Lower leg skin (tissue), 4 donors: ENCODE measurements at regions not wholly inside any gene's neighbourhood (a gene's known extent, or its start where the extent isn't known, plus 50 kb on each side); places are given as distances from the start of the nearest gene placed in this dataset.

Source experiments
- DNase-seq, 2 donors: peaks; one replicate each; pipeline ENCODE4 v3.0.0-alpha.2; 2019; ENCODE audit warnings: low spot score in 2 of 2
- H3K4me3 ChIP-seq: fragments of 200-600 bp; sonication (generic); 2 replicates; pipeline ENCODE4 v1.5.1; 2017; ENCODE audit warnings: mild to moderate bottlenecking, low read depth; ENCODE audit not compliant: poor library complexity, severe bottlenecking
- POLR2A ChIP-seq, 2 donors: fragments of 450-650 bp; IDR thresholded peaks; one replicate each; pipeline ENCODE4 v1.6.1; 2016 to 2017; ENCODE audit warnings: antibody characterized with exemption in 2 of 2, mild to moderate bottlenecking in 1 of 2, moderate library complexity in 1 of 2
- WGBS, 2 donors: methylation state at CpG; one replicate each; pipeline ENCODE4 v1.1.5; 2018; 5-methylcytosine and 5-hydroxymethylcytosine counted together
- intact Hi-C: fragments of 100-400 bp; cut with DNase I; formaldehyde crosslinking; loops from one replicate; pipeline ENCODE4 v1.15.0; 2023; ENCODE audit warnings: low total_unique reads
- TF ChIP-seq, protein P1 (sequence below), 3 donors: fragments of 450-650 bp; IDR thresholded peaks; one replicate each; pipeline ENCODE4 v1.5.1; 2016; ENCODE audit warnings: antibody characterized with exemption in 3 of 3, mild to moderate bottlenecking in 3 of 3, moderate library complexity in 2 of 3

DNA sequence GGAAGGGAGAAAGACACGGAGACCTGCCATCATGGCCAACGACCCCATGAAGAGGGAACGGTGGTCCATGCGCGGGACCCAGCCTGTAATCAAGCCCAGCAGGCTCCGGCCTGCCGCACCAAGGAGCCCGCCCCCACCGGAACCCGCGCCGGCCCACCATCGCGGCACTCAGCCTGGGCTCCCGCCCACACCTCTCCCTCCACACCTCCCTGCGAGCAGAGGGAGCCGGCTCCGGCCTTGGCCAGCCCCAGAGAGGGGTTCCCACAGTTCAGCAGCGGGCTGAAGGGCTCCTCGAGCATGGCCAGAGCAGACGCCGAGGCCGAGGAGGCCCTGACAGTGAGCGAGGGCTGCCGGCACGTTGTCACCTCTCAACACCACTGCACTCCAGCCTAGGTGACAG is 1302.8 kb upstream of the CNTN5 start:
- WGBS, 2 donors = 96 to 97% methylated on average over 21 to 26 of the region's 26 CpGs

DNA sequence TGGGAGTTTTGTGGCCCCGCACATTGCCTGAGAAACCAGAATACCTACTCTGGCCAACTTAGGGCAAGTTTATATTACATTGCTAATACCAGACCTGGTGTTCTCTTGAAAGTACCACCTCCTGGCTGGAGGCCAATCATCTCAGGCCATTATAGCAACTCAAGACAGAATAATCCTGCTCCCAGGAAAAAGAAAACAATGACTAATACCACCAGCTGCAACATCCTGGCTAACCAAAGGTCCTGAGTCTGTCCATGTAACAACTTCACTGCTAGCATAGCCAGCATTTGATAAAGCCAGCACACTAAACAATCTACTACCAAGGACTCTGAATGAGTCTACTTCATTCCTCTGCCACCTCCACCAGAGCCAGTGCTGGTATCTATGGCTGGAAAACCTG is 1298.7 kb upstream of the CNTN5 start:
- TF ChIP-seq POLR2A (IDR thresholded peaks at IDR 0.05) = no peak
- TF ChIP-seq, protein P1, sequence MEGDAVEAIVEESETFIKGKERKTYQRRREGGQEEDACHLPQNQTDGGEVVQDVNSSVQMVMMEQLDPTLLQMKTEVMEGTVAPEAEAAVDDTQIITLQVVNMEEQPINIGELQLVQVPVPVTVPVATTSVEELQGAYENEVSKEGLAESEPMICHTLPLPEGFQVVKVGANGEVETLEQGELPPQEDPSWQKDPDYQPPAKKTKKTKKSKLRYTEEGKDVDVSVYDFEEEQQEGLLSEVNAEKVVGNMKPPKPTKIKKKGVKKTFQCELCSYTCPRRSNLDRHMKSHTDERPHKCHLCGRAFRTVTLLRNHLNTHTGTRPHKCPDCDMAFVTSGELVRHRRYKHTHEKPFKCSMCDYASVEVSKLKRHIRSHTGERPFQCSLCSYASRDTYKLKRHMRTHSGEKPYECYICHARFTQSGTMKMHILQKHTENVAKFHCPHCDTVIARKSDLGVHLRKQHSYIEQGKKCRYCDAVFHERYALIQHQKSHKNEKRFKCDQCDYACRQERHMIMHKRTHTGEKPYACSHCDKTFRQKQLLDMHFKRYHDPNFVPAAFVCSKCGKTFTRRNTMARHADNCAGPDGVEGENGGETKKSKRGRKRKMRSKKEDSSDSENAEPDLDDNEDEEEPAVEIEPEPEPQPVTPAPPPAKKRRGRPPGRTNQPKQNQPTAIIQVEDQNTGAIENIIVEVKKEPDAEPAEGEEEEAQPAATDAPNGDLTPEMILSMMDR (IDR thresholded peaks at IDR 0.05) = no peak
- WGBS, 2 donors = 92 to 100% methylated on average over 1 of the region's 1 CpG
- DNase-seq = no peak
- no peak overlapping the region for H3K4me3 ChIP-seq
- intact Hi-C loops = no loop called here

More for the DNA sequence above, 1302.8 kb upstream of the CNTN5 start:
- no peak for TF ChIP-seq POLR2A (IDR thresholded peaks at IDR 0.05)
- TF ChIP-seq, protein P1 (IDR thresholded peaks at IDR 0.05) = no peak
- no peak overlapping the region for H3K4me3 ChIP-seq
- peak in 1 of 2 donors; percentile 49 for DNase-seq
- intact Hi-C loops = no loop called here

DNA sequence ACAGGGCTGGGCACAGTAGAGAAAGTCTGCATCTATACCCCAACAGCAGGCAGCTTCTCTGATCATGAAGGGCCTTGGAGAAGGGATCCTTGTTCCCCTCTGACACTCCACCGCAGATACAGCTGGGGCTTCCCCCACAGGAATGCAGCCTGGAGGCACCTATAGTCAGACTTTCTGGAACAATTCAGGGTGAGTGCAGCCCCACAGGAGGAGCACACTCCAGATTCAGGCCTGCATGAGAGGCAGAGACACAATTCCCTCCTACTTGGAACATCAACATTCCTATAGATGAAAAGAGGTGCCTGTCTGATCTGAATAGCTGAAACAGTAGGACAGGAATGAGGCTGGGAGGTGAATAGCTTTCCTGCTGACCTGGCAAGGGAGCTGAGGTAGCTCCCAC is 1298.0 kb upstream of the CNTN5 start:
- no peak for DNase-seq
- no peak overlapping the region for H3K4me3 ChIP-seq
- intact Hi-C loops = no loop called here
- 94 to 100% methylated on average over 1 of the region's 1 CpG for WGBS, 2 donors
- TF ChIP-seq, protein P1 (IDR thresholded peaks at IDR 0.05) = no peak
- no peak for TF ChIP-seq POLR2A (IDR thresholded peaks at IDR 0.05)

DNA sequence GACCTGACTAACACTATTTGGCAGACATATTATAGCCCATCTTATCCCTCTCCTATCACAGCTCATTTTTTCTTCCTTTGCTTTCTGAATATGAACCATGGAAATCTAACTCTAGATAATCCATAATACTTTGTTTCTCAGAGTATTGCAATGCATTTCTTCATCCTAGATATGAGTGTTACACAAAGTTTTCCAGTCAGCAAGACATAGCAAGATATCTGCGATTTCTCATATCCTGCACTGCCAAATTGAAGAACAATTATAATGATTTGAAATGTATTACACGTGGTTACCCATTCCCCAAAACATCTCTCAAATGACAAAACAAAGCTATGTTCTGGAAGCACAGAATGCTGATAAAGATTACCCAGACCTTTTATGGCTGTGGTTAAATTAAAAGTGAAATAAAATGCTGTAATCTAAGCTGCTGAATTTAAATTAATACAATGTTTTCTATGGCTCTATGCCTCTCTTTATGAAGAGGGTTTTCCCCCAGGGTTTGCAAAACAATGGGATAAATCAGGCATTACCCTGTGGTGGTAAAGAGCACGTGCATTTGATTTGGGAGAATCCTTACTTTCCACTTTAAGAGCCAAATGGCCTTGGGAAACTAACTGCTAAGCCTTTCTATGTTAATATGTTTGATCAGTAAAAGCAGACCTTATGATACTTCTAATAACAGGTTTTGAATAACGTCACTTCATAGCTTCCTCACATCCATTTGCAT is 1291.0 kb upstream of the CNTN5 start:
- 34 to 40% methylated on average over 4 of the region's 4 CpGs for WGBS, 2 donors
- no peak overlapping the region for H3K4me3 ChIP-seq
- intact Hi-C loops = no loop called here
- TF ChIP-seq POLR2A (IDR thresholded peaks at IDR 0.05) = no peak
- TF ChIP-seq, protein P1 (IDR thresholded peaks at IDR 0.05) = no peak
- DNase-seq = no peak

DNA sequence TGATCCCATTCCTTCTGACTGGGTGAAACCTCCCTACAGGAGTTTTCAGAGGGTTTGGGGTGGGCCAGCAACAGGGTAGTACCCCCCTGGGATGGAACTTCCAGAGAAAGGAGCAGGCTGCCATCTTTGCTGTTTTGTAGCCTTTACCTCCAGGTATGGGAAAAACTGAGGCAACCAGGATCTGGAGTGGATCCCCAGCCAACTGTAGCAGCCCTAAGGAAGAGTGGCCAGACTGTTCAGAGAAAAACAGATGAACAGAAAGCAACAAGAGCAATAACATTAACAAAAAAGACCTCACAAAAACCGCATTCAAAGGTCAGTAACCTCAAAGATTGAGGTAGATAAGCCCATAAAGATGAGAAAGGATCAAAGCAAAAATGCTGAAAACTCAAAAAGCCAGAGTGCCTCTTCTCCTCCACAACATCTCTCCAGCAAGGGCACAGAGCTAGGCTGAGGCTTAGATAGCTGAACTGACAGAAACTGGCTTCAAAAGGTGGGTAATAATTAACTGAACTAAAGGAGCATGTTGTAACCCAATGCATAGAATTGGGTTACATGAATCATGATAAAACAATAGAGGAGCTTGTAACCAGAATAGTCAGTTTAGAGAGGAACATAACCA is 1288.6 kb upstream of the CNTN5 start:
- 51 to 63% methylated on average over 1 of the region's 1 CpG for WGBS, 2 donors
- intact Hi-C loops = no loop called here
- TF ChIP-seq, protein P1 (IDR thresholded peaks at IDR 0.05) = no peak
- no peak for TF ChIP-seq POLR2A (IDR thresholded peaks at IDR 0.05)
- DNase-seq = no peak
- H3K4me3 ChIP-seq = no peak overlapping the region
